PFSK-1 (cell line): ENCODE measurements at regions not wholly inside any gene's neighbourhood (a gene's known extent, or its start where the extent isn't known, plus 50 kb on each side); places are given as distances from the start of the nearest gene placed in this dataset.

Source experiments
- FOXP2 ChIP-seq: optimal IDR thresholded peaks from 2 replicates; pipeline ENCODE3; 2011; ENCODE audit warnings: borderline replicate concordance, control low read depth, inconsistent platforms; ENCODE audit not compliant: insufficient read depth; ENCODE audit errors: extremely low read length, extremely low read depth
- POLR2AphosphoS5 ChIP-seq: IDR thresholded peaks from 2 replicates; pipeline ENCODE4 v1.6.1; 2012; ENCODE audit warnings: low read depth, mild to moderate bottlenecking, control low read depth, low read length, moderate library complexity
- REST ChIP-seq, 2 experiments: IDR thresholded peaks; 2 replicates each; pipeline versions ENCODE4 v1.6.1 to v1.8.0; 2011 to 2012; ENCODE audit warnings: low read depth in 2 of 2, low read length in 2 of 2, control low read depth in 1 of 2, inconsistent platforms in 1 of 2, mild to moderate bottlenecking in 1 of 2, moderate library complexity in 1 of 2; ENCODE audit not compliant: insufficient read depth in 1 of 2
- SIN3A ChIP-seq: IDR thresholded peaks from 2 replicates; pipeline ENCODE4 v1.6.1; 2012; ENCODE audit warnings: mild to moderate bottlenecking, low read length, moderate library complexity, borderline replicate concordance; ENCODE audit not compliant: insufficient read depth
- TAF1 ChIP-seq: IDR thresholded peaks from 2 replicates; pipeline ENCODE4 v1.6.1; 2012; ENCODE audit warnings: low read length, control low read depth, borderline replicate concordance; ENCODE audit not compliant: insufficient read depth

GRCh38 chrX:44096666-44097065 is 123.5 kb upstream of the NDP start:
- TF ChIP-seq POLR2AphosphoS5 (no peak), SIN3A (no peak), TAF1 (no peak), REST (IDR thresholded peaks at IDR 0.05; ENCODE audit: insufficient read depth in 1 of 2, low read depth in 2 of 2, low read length in 2 of 2) (no peak), FOXP2 (no peak)

- TF ChIP-seq TAF1 (no peak), REST (IDR thresholded peaks at IDR 0.05; ENCODE audit: insufficient read depth in 1 of 2, low read depth in 2 of 2, low read length in 2 of 2) (no peak), SIN3A (no peak)
These were observed 121.8 kb upstream of the NDP start for GRCh38 chrX:44094821-44095530.

- no peak for TF ChIP-seq POLR2AphosphoS5
- TF ChIP-seq REST (IDR thresholded peaks at IDR 0.05; ENCODE audit: insufficient read depth in 1 of 2, low read depth in 2 of 2, low read length in 2 of 2): no peak
- TF ChIP-seq TAF1: no peak
- no peak for TF ChIP-seq SIN3A
- no peak for TF ChIP-seq FOXP2
These were observed 120.2 kb upstream of the NDP start for GRCh38 chrX:44093431-44093830.

GRCh38 chrX:44092778-44093177 is 119.6 kb upstream of the NDP start:
- no peak for TF ChIP-seq TAF1

GRCh38 chrX:44088510-44089144 is 115.4 kb upstream of the NDP start:
- TF ChIP-seq FOXP2 (no peak), TAF1 (no peak), POLR2AphosphoS5 (no peak), SIN3A (no peak), REST (IDR thresholded peaks at IDR 0.05; ENCODE audit: insufficient read depth in 1 of 2, low read depth in 2 of 2, low read length in 2 of 2) (no peak)
